Memory B cell (primary cell): ENCODE measurements at regions not wholly inside any gene's neighbourhood (a gene's known extent, or its start where the extent isn't known, plus 50 kb on each side); places are given as distances from the start of the nearest gene placed in this dataset.

ENCODE experiments used
- ATAC-seq: fragments of 150-1000 bp; cut with Tn5 transposase; 2 replicates; pipeline ENCODE4 v1.10.0; 2021; ENCODE audit warnings: low read depth, mild to moderate bottlenecking, moderate library complexity
- DNase-seq, 2 donors: peaks; one replicate each; pipeline ENCODE4 v3.0.0; 2022; ENCODE audit warnings: low spot score in 2 of 2
- H3K27ac Mint-ChIP-seq: one replicate; pipeline ENCODE4 v1.8.0; 2022; ENCODE audit warnings: mild to moderate bottlenecking, moderate library complexity, mixed read lengths
- H3K27me3 Mint-ChIP-seq: one replicate; pipeline ENCODE4 v1.8.0; 2022; ENCODE audit warnings: mixed read lengths
- H3K36me3 Mint-ChIP-seq: one replicate; pipeline ENCODE4 v1.8.0; 2022; ENCODE audit warnings: mild to moderate bottlenecking, mixed read lengths
- H3K4me1 Mint-ChIP-seq: one replicate; pipeline ENCODE4 v1.8.0; 2022; ENCODE audit warnings: mixed read lengths
- H3K4me3 Mint-ChIP-seq: one replicate; pipeline ENCODE4 v1.8.0; 2022; ENCODE audit warnings: mild to moderate bottlenecking, moderate library complexity, mixed read lengths
- H3K9me3 Mint-ChIP-seq: one replicate; pipeline ENCODE4 v1.8.0; 2022; ENCODE audit warnings: mixed read lengths

DNA sequence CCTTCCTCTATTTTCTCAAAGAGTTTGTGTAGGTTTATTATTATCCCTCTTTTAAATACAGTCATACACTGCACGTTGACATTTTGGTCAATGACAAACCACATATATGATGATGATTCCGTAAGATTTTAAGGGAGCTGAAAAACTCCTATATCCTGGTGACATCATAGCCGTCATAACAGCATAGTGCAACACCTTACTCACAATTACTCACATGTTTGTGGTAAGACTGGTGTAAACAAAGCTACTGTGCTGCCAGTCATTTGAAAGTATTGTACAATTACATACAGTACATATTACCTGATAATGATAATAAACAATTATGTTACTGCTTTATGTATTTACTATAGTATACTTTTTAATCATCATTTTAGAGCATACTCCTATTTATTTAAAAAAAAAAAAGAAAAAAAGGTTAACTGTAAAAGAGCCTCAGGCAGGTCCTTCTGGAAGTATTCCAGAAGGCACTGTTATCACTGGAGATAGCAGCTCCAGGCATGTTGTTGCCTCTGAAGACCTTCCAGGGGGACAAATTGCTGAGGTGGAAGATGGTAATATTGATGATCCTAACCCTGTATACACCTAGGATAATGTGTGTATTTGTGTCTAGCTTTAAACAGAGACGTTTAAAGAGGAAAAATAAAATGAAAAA is 123.3 kb upstream of the CDK1 start:
- no peaks in the 10 kb centered on the region for H3K27me3 Mint-ChIP-seq

DNA sequence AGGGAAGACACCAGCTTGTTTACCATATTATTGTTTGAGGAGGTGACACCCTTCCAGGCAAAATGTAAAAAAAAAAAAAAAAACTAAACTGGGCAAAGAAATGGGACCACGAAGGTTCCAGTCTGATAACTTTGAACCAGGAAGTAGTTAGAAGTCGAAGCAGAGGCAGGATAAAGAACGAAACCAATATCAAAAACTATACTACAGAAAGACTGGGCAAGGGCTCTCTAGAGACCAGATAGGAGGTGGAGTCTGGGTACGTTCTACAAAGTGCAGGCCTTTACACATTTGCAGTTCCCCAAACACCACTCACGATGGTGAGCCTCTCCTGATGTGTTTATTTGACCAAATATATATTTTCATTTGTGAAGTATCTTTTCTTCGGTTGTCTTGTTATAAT is 125.7 kb upstream of the CDK1 start:
- Mint-ChIP-seq H3K4me1 (peaks cover 27% of the 10 kb centered on the region), H3K4me3 (no peak overlapping the region), H3K27me3 (no peaks in the 10 kb centered on the region), H3K36me3 (peaks cover 3% of the 10 kb centered on the region), H3K27ac (peak overlapping the region; percentile 51), H3K9me3 (no peaks in the 10 kb centered on the region)
- DNase-seq = peak in 1 of 2 donors; percentile 39
- peak; percentile 99 for ATAC-seq

More for the DNA sequence above, 123.3 kb upstream of the CDK1 start:
- peaks cover 19% of the 10 kb centered on the region for H3K4me1 Mint-ChIP-seq
- ATAC-seq (no peak), DNase-seq (no peak)
- H3K36me3 Mint-ChIP-seq = peaks cover 8% of the 10 kb centered on the region
- peaks cover 3% of the 10 kb centered on the region for H3K9me3 Mint-ChIP-seq
- no peak overlapping the region for H3K4me3 Mint-ChIP-seq
- no peak overlapping the region for H3K27ac Mint-ChIP-seq

DNA sequence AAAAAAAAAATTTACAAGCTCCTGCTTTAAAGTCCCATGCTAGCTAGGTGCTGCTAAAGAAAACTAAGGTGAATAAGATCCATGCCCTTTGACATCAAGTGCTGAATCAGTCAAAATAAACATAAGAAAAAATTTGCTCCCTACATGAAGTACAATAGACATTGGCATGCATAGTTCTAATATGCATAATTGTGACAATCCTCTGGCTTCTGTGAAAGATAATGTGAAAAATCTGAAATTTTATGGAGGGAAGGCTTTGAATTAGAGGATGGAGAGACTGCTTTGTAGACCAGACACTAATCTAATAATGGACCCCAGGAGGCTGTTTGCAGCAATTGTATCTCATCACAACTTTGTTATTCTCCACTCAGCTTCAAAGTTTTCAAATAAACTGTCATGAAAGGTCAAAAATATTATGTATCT is 127.9 kb upstream of the CDK1 start:
- no peak overlapping the region for H3K4me3 Mint-ChIP-seq
- no peaks in the 10 kb centered on the region for H3K27me3 Mint-ChIP-seq
- H3K4me1 Mint-ChIP-seq = peaks cover 29% of the 10 kb centered on the region
- no peak for ATAC-seq
- no peak for DNase-seq
- H3K27ac Mint-ChIP-seq = peak overlapping the region; percentile 46
- H3K9me3 Mint-ChIP-seq = no peaks in the 10 kb centered on the region
- H3K36me3 Mint-ChIP-seq = no peaks in the 10 kb centered on the region

DNA sequence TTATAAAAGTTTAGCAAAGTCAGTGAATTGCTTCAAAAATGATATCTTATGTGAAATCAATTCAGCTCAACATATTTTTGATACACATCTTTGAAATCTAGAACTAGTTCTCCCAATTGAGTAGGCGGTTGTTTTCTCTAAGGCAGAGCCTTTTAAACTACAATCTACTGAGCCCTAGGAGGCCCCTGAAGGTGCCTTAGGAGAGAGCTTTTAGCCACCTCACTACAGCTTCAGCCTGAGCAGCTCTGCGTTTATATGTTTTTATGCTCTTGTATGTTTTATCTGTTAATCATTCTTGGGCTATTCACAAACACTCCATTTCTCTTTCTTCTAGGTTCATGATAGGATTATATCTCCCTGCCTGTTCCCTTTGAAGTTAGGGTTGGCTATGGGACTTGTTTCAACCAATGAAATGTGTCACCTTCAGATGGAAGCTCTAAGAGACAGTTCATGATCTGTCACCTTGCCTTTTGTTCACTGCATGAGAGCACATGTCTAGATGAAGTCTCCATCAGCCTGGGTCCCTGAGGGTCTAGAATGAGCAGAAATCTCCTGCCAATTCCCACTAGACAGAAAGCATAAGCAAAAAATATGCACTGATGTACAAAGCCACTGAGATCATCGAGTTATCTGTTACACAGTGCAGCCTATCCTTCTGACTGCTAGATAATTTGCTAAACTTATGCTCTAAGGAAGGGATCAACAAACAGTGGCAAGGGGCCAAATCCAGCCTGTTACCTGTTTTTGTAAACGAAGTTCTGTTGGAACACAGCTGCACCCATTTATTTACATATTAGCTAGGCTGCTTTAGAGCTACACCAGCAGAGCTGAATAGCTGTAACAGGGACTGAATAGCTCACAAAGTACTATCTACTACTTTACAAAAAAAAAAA is 128.5 kb upstream of the CDK1 start:
- H3K27me3 Mint-ChIP-seq = no peaks in the 10 kb centered on the region
- H3K9me3 Mint-ChIP-seq = no peaks in the 10 kb centered on the region
- DNase-seq (no peak), ATAC-seq (no peak)
- peaks cover 29% of the 10 kb centered on the region for H3K4me1 Mint-ChIP-seq
- no peak overlapping the region for H3K4me3 Mint-ChIP-seq
- peak overlapping the region; percentile 46 for H3K27ac Mint-ChIP-seq
- no peaks in the 10 kb centered on the region for H3K36me3 Mint-ChIP-seq

DNA sequence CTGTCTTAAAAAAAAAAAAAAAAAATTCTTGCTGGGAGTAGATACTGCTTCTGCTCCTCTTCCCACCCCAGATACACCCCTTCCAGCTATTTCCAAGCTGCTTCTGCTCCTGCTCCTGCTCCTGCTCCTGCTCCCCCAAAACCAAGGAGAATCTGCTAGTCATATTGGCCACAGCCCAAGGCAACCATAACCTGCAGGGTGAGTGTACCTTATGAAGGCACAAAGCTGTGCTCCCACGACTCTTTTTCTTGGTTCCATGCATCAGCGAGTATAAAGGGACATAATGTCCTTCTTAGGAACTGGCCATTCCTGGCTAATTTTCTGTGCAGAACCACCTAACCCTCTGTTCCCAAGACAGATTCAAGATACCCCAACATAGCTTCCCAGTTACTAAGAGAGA is 129.5 kb upstream of the CDK1 start:
- no peak for DNase-seq
- Mint-ChIP-seq H3K4me3 (no peak overlapping the region), H3K9me3 (no peaks in the 10 kb centered on the region), H3K27ac (no peak overlapping the region), H3K4me1 (peaks cover 32% of the 10 kb centered on the region), H3K36me3 (no peaks in the 10 kb centered on the region), H3K27me3 (no peaks in the 10 kb centered on the region)
- ATAC-seq = no peak

DNA sequence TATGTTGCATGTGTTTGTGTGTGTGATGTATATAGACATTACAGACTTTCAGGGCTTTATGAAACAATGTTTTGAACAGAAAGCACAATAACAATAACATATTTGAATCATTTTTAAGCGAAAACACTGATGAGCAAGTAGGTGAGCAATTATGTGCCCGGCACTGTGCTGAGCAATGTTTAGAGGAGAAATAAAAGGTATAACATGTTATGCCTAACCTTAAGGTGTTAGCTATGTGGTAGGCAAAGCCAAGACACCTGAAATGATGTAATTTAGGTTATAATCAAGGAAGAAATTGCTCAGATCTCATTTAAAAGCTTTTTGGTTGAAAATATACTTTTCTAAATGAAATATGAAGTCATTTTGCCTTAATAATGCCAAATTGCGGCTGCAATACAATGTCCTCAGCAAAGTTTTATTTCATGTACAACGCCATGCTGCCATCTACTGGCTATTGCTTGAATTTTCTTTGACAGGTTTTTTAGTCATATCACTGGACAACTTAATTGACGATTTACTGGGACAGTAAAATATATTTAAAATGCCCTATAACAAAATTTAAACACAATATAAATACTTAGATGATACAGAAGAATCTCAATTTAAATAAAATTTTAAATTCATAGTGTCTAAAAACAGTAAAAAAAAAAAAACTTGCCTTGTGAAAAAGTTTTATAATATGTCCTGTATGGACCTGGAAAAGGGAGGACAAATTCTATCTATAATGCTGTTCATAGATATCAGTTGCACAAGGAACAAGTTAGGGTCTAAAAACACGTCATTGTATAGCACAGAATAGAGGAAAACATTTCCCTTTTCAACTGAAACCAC is 131.1 kb upstream of the CDK1 start:
- H3K27me3 Mint-ChIP-seq = no peaks in the 10 kb centered on the region
- H3K9me3 Mint-ChIP-seq = no peaks in the 10 kb centered on the region
- peaks cover 2% of the 10 kb centered on the region for H3K36me3 Mint-ChIP-seq
- H3K4me3 Mint-ChIP-seq = no peak overlapping the region
- no peak overlapping the region for H3K27ac Mint-ChIP-seq
- peaks cover 29% of the 10 kb centered on the region for H3K4me1 Mint-ChIP-seq
- DNase-seq (peak; percentile 44 to 51), ATAC-seq (peak; percentile 68)

DNA sequence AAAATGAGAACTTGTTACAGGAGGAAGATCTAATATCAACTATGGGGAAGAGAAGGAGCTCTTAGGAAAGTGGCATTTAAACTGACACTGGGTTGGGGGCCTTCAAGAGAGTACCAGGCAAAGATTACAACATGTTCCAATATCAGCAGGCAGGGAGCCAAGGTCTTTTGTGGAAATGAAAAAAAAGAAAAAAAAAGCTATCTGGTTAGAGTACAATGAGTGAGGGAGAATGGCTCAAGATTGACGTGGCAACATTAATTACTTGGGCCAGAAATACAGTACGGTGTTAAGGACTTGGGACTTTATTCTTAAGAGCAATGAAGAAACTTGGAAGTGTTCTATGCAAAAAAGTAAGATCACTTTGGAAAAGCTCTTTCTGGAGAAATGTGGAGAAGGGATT is 132.3 kb upstream of the CDK1 start:
- Mint-ChIP-seq H3K27me3 (no peaks in the 10 kb centered on the region), H3K4me3 (no peak overlapping the region), H3K27ac (no peak overlapping the region), H3K4me1 (peaks cover 25% of the 10 kb centered on the region), H3K36me3 (peaks cover 2% of the 10 kb centered on the region), H3K9me3 (no peaks in the 10 kb centered on the region)
- DNase-seq (no peak), ATAC-seq (no peak)

DNA sequence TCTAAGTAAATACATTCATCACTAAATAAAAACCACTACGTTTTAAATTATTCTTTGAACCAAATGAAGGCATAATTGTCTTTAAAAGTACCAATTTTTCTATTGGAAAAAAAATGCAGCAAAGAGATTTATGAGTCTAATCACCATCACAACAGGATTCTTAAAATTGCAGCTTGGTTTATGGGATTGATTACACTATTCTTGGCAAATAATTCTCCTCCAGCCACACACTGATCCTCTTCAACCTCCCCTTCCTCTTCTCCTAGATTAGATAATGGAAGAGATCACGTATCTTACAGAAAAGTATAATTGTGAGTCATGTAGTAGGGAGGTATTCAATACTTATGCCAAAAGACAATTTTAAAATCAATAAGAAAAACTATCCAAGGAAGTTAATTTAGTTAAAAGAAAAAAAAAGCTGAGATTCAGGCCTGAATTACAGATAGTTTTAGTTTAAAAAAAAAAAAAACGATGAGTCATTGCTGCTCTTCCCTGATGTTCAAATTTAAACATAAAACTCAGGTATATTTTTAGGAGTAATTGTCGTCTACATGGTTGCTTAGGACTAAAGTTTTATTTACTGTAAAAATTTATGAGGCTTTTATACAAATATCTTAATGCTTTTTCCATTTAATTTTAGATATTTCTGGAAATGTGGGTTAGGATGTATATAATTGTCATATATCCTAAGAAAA is 133.7 kb upstream of the CDK1 start:
- Mint-ChIP-seq H3K27ac (no peak overlapping the region), H3K9me3 (no peaks in the 10 kb centered on the region), H3K27me3 (no peaks in the 10 kb centered on the region), H3K4me3 (no peak overlapping the region), H3K4me1 (peaks cover 13% of the 10 kb centered on the region), H3K36me3 (peaks cover 3% of the 10 kb centered on the region)
- no peak for DNase-seq
- ATAC-seq = no peak

DNA sequence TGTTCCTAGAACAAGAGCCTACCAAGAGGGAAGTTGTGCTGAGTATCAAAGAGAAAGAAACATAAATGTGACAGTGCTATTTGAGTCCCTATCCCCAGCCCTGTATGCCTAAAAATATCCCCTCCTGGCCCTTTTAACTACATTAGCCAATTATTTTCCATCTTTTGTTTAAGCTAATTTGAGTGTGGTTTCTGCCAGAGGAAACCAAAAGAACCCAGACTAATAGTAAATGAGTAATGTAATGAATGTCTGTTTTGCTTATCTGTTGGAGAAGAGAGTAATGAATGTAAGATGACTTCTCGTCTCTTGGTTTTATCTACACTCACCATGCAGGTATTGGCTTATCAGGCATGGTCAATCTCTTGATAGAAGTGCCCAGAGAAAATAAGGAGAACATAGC is 134.4 kb upstream of the CDK1 start:
- no peak for ATAC-seq
- Mint-ChIP-seq H3K27ac (no peak overlapping the region), H3K4me1 (peaks cover 11% of the 10 kb centered on the region), H3K4me3 (no peak overlapping the region), H3K36me3 (peaks cover 5% of the 10 kb centered on the region), H3K27me3 (no peaks in the 10 kb centered on the region), H3K9me3 (peaks cover 1% of the 10 kb centered on the region)
- no peak for DNase-seq

DNA sequence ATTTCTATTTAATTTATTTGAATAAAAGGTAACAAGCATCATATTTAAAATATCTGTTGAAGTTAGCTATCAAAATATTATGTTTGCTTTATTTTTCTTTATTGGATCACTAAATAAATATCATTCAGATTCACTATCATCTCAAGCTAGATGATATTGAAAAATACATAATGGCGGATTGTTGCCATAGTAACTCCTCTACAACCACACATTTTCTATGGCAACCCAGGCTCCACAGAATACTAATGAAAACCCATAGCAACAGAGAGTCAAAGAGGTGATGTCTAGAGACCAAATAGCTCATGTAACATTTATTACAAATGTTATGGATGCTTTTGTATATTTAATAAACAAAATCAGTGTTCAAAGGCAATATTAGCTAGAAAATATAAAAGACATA is 148.9 kb upstream of the CDK1 start:
- peak; percentile 29 for ATAC-seq
- DNase-seq = no peak
- peaks cover 12% of the 10 kb centered on the region for H3K36me3 Mint-ChIP-seq
- peaks cover 11% of the 10 kb centered on the region for H3K4me1 Mint-ChIP-seq
- H3K4me3 Mint-ChIP-seq = no peak overlapping the region
- H3K9me3 Mint-ChIP-seq = no peaks in the 10 kb centered on the region
- peaks cover 1% of the 10 kb centered on the region for H3K27me3 Mint-ChIP-seq
- no peak overlapping the region for H3K27ac Mint-ChIP-seq

DNA sequence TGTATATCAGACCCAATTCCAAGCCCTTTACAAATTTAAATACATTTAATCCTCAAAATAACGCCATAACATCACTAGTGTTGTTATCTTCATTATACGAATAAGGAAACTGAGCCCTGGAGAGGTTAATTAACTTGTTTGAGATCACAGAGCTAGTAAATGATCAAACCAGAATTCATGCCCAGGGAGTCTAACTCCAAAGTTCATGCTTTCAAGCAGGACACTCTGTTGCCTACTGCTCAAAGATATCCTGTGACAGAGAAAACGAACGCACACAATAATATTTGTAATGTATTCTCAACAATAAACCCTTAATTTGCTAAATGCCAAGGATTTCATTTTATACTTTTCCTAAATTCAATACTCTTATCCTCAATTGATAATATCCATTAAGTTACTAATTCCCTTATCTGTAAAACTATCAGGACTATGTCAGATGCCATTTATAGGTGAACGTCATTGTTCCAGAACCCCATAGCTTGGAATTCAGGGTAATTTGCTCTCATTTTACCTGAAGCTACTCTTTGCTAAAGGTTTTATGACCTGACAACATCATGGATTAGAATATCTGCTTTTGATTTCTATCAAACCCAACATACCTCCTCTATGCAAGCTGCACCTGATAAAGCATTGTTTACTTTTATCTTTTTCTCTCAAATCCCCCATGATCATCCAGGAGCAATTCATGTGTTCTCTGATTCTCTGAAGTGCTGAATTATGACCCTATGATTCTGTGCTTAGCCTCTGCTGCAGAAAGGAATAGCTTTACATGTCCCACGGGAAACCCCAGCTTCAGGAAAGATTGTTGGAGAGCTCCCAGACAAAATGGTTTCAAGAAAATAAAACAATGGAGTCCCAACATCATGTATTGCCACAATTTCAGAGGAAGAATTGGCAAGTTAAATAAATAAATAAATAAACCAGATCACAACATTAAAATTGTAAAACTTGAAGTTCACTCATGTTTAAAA is 150.2 kb upstream of the CDK1 start:
- H3K9me3 Mint-ChIP-seq = no peaks in the 10 kb centered on the region
- H3K4me3 Mint-ChIP-seq = no peak overlapping the region
- H3K4me1 Mint-ChIP-seq = peaks cover 9% of the 10 kb centered on the region
- DNase-seq (no peak), ATAC-seq (no peak)
- H3K27ac Mint-ChIP-seq = no peak overlapping the region
- H3K27me3 Mint-ChIP-seq = peaks cover 1% of the 10 kb centered on the region
- peaks cover 8% of the 10 kb centered on the region for H3K36me3 Mint-ChIP-seq

DNA sequence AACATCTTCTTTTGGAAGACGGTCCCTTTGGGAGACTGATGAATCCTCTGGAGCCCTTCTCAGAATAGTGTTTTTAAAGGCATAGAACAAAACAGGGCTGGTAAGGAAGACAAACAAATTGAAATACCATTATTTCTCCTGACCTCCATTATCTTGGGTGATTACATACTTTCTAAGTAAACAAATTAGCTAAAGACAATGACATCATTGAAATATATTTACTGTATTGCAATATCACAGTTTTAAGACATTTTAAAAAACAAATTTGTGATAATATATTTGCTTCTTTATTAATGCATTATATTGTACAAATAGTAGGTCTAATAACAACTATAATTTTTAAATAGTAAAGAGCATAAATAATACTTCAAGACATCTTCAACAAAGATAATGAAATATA is 152.2 kb upstream of the CDK1 start:
- Mint-ChIP-seq H3K9me3 (no peaks in the 10 kb centered on the region), H3K36me3 (peaks cover 8% of the 10 kb centered on the region), H3K4me1 (peaks cover 9% of the 10 kb centered on the region), H3K27ac (no peak overlapping the region), H3K4me3 (no peak overlapping the region), H3K27me3 (peaks cover 1% of the 10 kb centered on the region)
- ATAC-seq = no peak
- DNase-seq = no peak

DNA sequence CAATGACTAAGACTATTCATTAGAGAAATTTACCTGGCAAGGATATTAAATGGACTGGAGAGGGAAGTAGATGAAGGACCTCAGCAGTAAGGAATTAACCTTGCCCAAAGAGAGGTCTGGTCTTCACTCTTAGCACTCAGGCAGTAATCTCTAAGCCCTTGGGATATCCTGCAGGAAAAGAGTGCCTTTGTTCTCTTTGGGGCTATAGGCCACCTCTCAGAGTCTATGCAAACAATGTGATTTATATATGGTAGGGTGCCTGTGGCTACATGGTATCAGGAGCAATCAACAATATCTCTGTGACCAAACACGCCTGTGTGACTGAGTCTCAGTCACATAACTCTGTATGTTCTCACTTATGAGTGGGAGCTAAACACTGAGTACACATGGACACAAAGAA is 154.7 kb upstream of the CDK1 start:
- no peak for DNase-seq
- ATAC-seq = no peak
- H3K36me3 Mint-ChIP-seq = peaks cover 1% of the 10 kb centered on the region
- no peaks in the 10 kb centered on the region for H3K9me3 Mint-ChIP-seq
- H3K27me3 Mint-ChIP-seq = peaks cover 1% of the 10 kb centered on the region
- H3K27ac Mint-ChIP-seq = no peak overlapping the region
- H3K4me3 Mint-ChIP-seq = no peak overlapping the region
- peaks cover 6% of the 10 kb centered on the region for H3K4me1 Mint-ChIP-seq
